HCT116 (cell line): ENCODE measurements at regions not wholly inside any gene's neighbourhood (a gene's known extent, or its start where the extent isn't known, plus 50 kb on each side); places are given as distances from the start of the nearest gene placed in this dataset.
"Not testable (repeated sequence)": the region's sequence is repeated elsewhere in the genome, so short reads cannot be mapped to it uniquely, and the experiment has no call there.

ENCODE experiments used
- CBX3 ChIP-seq: IDR thresholded peaks from 2 replicates; pipeline ENCODE4 v1.6.1; 2012; ENCODE audit warnings: low read depth
- CEBPB ChIP-seq: IDR thresholded peaks from 2 replicates; pipeline ENCODE4 v1.6.1; 2012; ENCODE audit warnings: low read depth
- EZH2 ChIP-seq: fragments of 200-600 bp; sonication (generic); IDR thresholded peaks from 2 replicates; pipeline ENCODE4 v1.6.1; 2017; ENCODE audit warnings: antibody characterized with exemption, mixed run types
- JUND ChIP-seq: IDR thresholded peaks from 2 replicates; pipeline ENCODE4 v1.6.1; 2012
- POLR2A ChIP-seq: IDR thresholded peaks from 2 replicates; pipeline ENCODE4 v1.7.0; 2011; ENCODE audit warnings: borderline replicate concordance; ENCODE audit not compliant: insufficient read depth, insufficient read length; ENCODE audit errors: extremely low read depth
- POLR2AphosphoS5 ChIP-seq: IDR thresholded peaks from 2 replicates; pipeline ENCODE4 v1.6.1; 2011; ENCODE audit warnings: mild to moderate bottlenecking, low read depth, low read length, moderate library complexity
- RAD21 ChIP-seq: IDR thresholded peaks from 2 replicates; pipeline ENCODE4 v1.6.1; 2012; ENCODE audit warnings: low read depth, mild to moderate bottlenecking
- SIN3A ChIP-seq: IDR thresholded peaks from 2 replicates; pipeline ENCODE4 v1.6.1; 2012; ENCODE audit warnings: low read depth
- YY1 ChIP-seq: IDR thresholded peaks from 2 replicates; pipeline ENCODE4 v1.6.1; 2011; ENCODE audit warnings: low read length, low read depth, moderate library complexity, mild to moderate bottlenecking; ENCODE audit not compliant: insufficient replicate concordance; ENCODE audit errors: extremely low read depth
- ZNF274 ChIP-seq: fragments of 200-500 bp; sonication (Bioruptor generic); IDR thresholded peaks from 2 replicates; pipeline ENCODE4 v1.6.1; 2014; ENCODE audit warnings: mild to moderate bottlenecking, low read depth, low read length, inconsistent platforms
- TF ChIP-seq, protein P1 (sequence below): IDR thresholded peaks from 2 replicates; pipeline ENCODE4 v1.6.1; 2012; ENCODE audit warnings: low read depth
- TF ChIP-seq, protein P2 (sequence below), 3 experiments: fragments of 200-600 bp in 1 of 3; sonication (generic) in 1 of 3; IDR thresholded peaks in 2 of 3; conservative IDR thresholded peaks in 1 of 3; 2 replicates each; pipeline ENCODE4 v1.5.1; 2012 to 2017; ENCODE audit warnings: low read depth in 2 of 3, low read length in 2 of 3, antibody characterized with exemption in 1 of 3, borderline replicate concordance in 1 of 3, control low read depth in 1 of 3, mild to moderate bottlenecking in 1 of 3, mixed read lengths in 1 of 3, mixed run types in 1 of 3, moderate library complexity in 1 of 3; ENCODE audit not compliant: insufficient read depth in 1 of 3
- TF ChIP-seq, protein P3 (sequence below): IDR thresholded peaks from 2 replicates; pipeline ENCODE4 v1.6.1; 2012

DNA sequence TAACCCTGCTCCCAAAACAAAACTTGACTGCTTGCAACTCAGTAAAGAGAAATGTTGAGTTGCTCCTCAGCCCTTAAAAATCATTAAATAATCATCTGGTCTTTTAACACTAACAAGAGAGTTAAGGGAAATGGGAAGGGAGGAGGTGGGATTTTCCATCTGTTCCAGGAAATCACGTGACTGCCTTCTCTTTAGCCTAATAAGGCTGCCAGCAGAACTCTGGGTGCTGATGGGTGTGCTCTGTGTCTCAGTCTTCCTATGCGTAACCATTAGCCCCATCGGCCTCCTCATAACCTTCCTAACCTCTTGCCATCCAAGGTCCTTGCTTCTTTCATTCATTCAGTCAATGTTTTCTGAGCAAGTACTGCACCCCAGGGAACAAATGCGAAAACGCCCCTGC, 104.6 kb downstream of the ZNF22 start:
- not testable (repeated sequence) for TF ChIP-seq POLR2A, EZH2, ZNF274, JUND, POLR2AphosphoS5, YY1, RAD21, CBX3, SIN3A, CEBPB
- TF ChIP-seq, protein P1, sequence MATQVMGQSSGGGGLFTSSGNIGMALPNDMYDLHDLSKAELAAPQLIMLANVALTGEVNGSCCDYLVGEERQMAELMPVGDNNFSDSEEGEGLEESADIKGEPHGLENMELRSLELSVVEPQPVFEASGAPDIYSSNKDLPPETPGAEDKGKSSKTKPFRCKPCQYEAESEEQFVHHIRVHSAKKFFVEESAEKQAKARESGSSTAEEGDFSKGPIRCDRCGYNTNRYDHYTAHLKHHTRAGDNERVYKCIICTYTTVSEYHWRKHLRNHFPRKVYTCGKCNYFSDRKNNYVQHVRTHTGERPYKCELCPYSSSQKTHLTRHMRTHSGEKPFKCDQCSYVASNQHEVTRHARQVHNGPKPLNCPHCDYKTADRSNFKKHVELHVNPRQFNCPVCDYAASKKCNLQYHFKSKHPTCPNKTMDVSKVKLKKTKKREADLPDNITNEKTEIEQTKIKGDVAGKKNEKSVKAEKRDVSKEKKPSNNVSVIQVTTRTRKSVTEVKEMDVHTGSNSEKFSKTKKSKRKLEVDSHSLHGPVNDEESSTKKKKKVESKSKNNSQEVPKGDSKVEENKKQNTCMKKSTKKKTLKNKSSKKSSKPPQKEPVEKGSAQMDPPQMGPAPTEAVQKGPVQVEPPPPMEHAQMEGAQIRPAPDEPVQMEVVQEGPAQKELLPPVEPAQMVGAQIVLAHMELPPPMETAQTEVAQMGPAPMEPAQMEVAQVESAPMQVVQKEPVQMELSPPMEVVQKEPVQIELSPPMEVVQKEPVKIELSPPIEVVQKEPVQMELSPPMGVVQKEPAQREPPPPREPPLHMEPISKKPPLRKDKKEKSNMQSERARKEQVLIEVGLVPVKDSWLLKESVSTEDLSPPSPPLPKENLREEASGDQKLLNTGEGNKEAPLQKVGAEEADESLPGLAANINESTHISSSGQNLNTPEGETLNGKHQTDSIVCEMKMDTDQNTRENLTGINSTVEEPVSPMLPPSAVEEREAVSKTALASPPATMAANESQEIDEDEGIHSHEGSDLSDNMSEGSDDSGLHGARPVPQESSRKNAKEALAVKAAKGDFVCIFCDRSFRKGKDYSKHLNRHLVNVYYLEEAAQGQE, result not testable (repeated sequence)
- TF ChIP-seq, protein P2, sequence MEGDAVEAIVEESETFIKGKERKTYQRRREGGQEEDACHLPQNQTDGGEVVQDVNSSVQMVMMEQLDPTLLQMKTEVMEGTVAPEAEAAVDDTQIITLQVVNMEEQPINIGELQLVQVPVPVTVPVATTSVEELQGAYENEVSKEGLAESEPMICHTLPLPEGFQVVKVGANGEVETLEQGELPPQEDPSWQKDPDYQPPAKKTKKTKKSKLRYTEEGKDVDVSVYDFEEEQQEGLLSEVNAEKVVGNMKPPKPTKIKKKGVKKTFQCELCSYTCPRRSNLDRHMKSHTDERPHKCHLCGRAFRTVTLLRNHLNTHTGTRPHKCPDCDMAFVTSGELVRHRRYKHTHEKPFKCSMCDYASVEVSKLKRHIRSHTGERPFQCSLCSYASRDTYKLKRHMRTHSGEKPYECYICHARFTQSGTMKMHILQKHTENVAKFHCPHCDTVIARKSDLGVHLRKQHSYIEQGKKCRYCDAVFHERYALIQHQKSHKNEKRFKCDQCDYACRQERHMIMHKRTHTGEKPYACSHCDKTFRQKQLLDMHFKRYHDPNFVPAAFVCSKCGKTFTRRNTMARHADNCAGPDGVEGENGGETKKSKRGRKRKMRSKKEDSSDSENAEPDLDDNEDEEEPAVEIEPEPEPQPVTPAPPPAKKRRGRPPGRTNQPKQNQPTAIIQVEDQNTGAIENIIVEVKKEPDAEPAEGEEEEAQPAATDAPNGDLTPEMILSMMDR (IDR thresholded peaks at IDR 0.05 in 2 of 3, conservative IDR thresholded peaks at IDR 0.05 in 1 of 3; ENCODE audit: borderline replicate concordance in 1 of 3, insufficient read depth in 1 of 3, low read depth in 2 of 3, low read length in 2 of 3), result not testable (repeated sequence)
- TF ChIP-seq, protein P3, sequence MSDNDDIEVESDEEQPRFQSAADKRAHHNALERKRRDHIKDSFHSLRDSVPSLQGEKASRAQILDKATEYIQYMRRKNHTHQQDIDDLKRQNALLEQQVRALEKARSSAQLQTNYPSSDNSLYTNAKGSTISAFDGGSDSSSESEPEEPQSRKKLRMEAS, result not testable (repeated sequence)
